GM21723 (cell line): ENCODE measurements at regions not wholly inside any gene's neighbourhood (a gene's known extent, or its start where the extent isn't known, plus 50 kb on each side); places are given as distances from the start of the nearest gene placed in this dataset.

Experiments
- ATAC-seq: cut with Tn5 transposase; IDR thresholded peaks from one replicate; pipeline ENCODE4 v1.9.1; 2021; ENCODE audit warnings: mild to moderate bottlenecking, moderate library complexity; ENCODE audit not compliant: unreplicated experiment

DNA sequence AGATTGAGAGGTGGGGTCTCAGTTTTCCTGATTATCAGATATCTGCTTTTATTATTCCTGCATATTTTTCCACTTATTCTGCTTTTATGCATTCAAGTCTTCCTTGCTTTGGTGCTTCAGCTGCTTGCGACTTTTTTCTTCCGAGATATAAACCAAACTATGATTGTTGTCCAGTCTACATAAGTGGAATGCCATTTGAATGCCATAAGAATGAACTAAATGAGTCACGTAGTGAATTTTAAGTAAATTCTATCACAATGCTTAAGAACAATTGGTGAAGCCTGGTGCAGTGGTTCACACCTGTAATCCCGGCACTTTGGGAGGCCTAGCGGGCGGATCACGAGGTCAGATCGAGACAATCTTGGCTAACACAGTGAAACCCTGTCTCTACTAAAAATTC lies 189.1 kb downstream of the PCDH18 start:
- no peak for ATAC-seq

DNA sequence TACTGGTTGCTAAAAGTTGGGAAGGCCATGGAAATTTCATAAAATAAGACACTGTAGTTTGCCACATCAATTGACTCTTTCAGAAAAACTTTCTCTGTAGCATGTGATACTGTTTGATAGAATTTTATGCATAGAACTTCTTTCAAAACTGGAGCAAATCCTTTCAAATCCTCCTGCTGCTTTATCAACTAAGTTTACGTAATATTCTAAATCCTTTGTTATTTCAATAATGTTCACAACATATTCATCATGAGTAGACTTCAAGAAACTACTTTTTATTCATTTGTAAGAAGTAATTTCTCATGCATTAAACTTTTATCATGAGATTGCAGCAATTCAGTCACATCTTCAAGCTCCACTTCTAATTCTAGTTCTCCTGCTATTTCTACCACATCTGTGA lies 199.3 kb downstream of the PCDH18 start:
- ATAC-seq, result no peak

- ATAC-seq, result no peak
Observed at GRCh38 chr4:137312257-137312656, 220.0 kb downstream of the PCDH18 start.

GRCh38 chr4:137310593-137311490 lies 221.5 kb downstream of the PCDH18 start:
- no peak for ATAC-seq

- no peak for ATAC-seq
Observed at GRCh38 chr4:137310166-137310565, 222.1 kb downstream of the PCDH18 start.

DNA sequence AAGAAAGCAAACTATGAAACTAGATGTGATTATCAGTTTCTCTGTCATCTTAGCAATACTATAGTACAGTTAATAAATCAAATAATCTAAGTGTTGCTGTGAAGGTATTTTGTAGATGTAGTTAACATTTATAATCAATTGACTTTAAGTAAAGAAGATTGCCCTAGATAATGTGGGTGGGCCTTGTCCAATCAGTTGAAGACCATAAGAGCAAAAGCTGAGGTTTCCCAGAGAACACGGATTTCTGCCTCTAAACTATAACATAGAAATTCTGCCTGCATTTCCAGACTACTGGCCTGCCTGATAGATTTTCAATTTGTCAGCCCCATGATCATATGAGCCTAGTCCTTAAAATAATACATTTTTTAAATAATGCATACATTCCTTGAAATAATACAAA lies 222.9 kb downstream of the PCDH18 start:
- ATAC-seq, result no peak

DNA sequence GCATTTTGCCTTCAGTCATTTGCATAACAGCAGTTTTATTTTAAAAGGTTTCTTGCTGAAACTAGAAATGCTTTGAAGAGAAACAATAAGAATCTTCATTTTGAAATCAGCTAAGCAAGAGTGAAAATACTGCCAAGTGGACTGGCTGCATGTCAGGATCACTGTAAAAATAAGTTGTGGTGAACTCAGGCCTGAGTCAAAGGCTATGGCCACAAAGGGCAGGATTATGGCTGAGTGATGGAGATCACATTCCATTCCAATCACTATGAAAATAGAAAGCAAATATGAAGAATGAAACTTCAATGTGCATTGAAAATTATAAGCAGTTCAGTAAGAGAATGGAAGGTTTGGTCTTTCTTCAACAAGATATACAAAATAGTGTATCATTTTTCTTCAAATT lies 224.5 kb downstream of the PCDH18 start:
- ATAC-seq, result no peak

- no peak for ATAC-seq
Observed at GRCh38 chr4:137300776-137301175, 231.5 kb downstream of the PCDH18 start.

DNA sequence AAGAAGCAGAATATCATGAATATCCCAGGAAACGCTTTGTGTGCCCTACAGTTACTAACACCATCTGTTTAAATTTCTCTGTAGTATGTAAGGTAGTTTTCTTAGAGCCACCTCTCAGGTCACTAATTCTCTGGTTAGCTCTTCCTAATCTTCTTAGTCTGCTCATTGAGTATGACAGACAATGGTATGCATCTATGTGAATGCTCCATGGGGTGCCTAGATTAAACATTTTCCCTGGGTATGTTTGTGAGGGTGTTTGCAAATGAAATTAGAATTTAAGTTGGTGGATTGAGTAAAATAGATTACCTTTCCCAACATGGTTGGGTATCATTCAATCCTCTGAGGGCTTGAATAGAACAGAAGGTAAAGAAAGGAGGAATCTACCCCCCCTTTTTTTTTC lies 233.0 kb downstream of the PCDH18 start:
- ATAC-seq, result no peak

DNA sequence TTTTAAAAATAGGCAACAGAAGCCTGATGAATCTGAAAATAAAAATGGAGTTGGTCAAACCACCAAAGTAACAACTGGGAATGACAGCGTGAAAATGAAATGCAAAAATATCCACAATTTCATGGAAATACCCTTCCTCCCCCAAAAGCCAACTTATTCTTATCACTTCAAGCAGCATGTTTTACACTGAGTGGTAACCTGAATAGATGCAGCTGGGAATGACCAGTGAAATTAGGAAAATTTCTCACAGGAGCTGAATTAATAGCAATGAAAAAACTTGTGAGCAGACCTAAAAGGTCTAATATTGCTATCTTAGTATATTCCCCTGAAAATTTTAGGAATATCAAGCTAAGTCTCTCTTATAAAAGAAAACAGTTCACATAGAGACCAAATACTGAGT lies 239.0 kb downstream of the PCDH18 start:
- no peak for ATAC-seq

GRCh38 chr4:137283737-137284136 lies 248.6 kb downstream of the PCDH18 start:
- no peak for ATAC-seq

- ATAC-seq, result no peak
Observed at GRCh38 chr4:137278431-137278830, 253.9 kb downstream of the PCDH18 start.

DNA sequence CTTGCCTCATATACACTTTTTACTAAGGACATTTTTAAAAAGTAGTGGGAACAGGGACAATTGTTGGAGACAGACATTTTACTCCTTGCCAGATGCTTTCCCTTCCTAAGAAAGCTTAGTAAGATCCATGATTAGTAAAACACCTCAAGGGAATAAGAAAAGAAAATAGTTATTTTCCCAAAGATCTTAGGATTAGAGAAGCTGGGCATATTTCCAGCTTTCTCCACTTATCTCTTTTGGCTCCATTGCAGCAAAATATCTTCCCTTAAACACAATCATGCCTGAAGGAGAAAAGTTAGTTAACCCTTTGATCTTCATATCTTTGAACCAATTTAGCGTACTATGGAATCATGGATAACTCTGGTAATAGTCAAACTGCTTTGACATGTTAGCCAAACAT lies 257.9 kb downstream of the PCDH18 start:
- no peak for ATAC-seq

DNA sequence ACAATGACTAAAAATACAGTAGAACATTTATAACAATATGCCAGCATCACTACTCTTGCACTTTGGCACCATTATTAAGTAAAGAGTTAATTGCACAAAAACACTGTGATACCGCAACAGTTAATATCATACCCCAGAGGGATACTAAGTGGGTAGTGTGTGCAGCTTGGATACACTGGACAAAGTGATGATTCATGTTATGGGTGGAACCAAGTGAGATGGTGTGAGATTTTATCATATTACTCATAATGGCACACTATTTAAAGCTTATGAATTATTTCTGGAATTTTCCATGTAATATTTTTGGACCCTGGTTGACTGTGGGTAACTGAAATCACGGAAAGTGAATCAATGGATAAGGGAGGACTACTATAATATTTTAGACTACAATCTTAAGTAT lies 265.3 kb downstream of the PCDH18 start:
- ATAC-seq, result no peak

GRCh38 chr4:137266511-137266910 lies 265.8 kb downstream of the PCDH18 start:
- no peak for ATAC-seq

DNA sequence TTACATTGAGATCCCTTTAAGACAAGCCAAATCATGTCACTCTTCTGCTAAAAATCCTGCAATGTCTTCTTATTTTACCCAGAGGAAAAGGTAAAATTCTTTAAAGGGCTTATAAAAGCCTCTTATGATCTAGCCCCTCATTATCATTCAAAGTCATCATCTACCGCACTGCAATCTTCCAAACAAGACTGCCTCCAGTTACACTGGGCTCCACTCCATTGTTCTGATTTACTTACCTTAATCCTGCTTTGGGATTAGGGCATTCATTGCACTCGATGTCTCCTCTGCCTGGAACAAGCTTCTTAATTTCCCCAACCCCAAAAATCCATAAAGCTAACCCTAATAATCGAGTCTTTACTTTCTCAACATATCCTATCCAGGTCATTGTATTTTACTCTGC lies 269.1 kb downstream of the PCDH18 start:
- ATAC-seq, result no peak

- no peak for ATAC-seq
Observed at GRCh38 chr4:137253949-137254348, 278.3 kb downstream of the PCDH18 start.

GRCh38 chr4:137249112-137249511 lies 283.2 kb downstream of the PCDH18 start:
- ATAC-seq, result no peak

DNA sequence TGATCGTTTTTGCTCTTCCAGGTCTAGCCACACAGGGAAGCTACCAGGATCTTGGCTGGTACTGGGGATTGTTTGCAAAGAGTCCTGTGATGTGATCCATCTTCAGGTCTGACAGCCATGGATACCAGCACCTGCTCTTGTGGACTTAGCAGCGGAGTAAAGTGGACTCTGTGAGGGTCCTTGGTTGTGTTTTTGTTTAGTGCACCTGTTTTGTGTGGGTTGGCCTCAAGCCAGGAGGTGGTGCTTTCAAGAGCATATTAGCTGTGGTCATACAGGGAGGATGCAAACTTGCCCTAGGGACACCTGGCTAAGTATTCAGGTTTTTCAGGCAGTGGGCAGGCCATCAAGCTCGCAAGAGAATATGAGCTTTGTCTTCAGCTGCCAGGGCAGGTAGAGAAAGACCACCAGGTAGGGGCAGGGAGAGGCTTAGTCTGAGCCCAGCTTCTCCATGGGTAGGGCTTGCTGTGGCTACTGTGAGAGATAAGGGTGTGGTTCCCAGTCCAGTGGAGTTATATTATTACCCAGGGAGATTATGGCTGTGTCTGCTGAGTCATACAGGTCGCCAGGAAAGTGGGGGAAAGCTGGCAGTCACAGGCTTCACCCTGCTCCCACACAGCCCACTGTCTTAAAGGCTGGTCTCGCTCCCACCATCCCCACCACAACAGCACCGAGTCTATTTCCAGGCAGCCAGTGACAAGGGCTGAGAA lies 293.7 kb downstream of the PCDH18 start:
- ATAC-seq, result no peak

DNA sequence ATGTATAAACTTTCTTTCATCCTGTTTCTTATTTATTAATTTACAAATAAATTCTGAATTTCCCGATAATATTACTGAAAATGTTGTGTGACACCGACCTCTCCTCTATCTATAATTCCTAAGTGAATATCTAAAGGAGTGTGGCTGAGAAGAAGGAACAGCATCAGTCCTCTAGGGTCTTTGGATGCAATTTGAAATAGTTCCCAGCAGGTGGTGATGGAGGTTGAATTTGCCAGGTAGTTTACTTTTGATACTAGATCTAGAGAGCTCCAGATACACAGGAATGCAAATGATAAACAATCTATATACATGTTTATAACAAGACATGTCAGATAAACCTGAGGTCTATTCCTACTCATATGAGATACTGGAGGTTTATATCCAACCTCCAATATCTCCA lies 305.4 kb downstream of the PCDH18 start:
- ATAC-seq, result no peak

- ATAC-seq, result no peak
Observed at GRCh38 chr4:137226221-137226620, 306.1 kb downstream of the PCDH18 start.
